Karpas-422 (cell line): ENCODE measurements at regions not wholly inside any gene's neighbourhood (a gene's known extent, or its start where the extent isn't known, plus 50 kb on each side); places are given as distances from the start of the nearest gene placed in this dataset.
A peak's percentile ranks its signal among the peaks of the same experiment; 100 is the strongest.
"Not testable (repeated sequence)": the region's sequence is repeated elsewhere in the genome, so short reads cannot be mapped to it uniquely, and the experiment has no call there.

ENCODE experiments used
- DNase-seq: peaks from one replicate; pipeline ENCODE4 v3.0.0-alpha.2; 2015
- H2AFZ ChIP-seq: fragments of 200-600 bp; sonication (generic); 2 replicates; pipeline ENCODE4 v1.6.1; 2014; ENCODE audit warnings: antibody characterized with exemption, low read length, mixed read lengths
- H3K27ac ChIP-seq: fragments of 200-600 bp; sonication (generic); 2 replicates; pipeline ENCODE4 v1.5.1; 2014; ENCODE audit warnings: mild to moderate bottlenecking, low read length, moderate library complexity
- H3K27me3 ChIP-seq: fragments of 200-600 bp; sonication (generic); 2 replicates; pipeline ENCODE4 v1.6.1; 2014; ENCODE audit warnings: low read length, mixed read lengths
- H3K36me3 ChIP-seq: fragments of 200-600 bp; sonication (generic); 2 replicates; pipeline ENCODE4 v1.6.1; 2014; ENCODE audit warnings: low read length, mixed read lengths; ENCODE audit not compliant: insufficient read depth
- H3K4me1 ChIP-seq: fragments of 200-600 bp; sonication (generic); 2 replicates; pipeline ENCODE4 v1.6.1; 2014; ENCODE audit warnings: mild to moderate bottlenecking, low read length, mixed read lengths
- H3K4me2 ChIP-seq: fragments of 200-600 bp; sonication (generic); 2 replicates; pipeline ENCODE4 v1.6.1; 2014; ENCODE audit warnings: low read length, low read depth, mild to moderate bottlenecking; ENCODE audit not compliant: poor library complexity, severe bottlenecking
- H3K4me3 ChIP-seq: fragments of 200-600 bp; sonication (generic); 2 replicates; pipeline ENCODE4 v1.5.1; 2014; ENCODE audit warnings: mild to moderate bottlenecking, antibody characterized with exemption, low read length, mixed read lengths
- H3K79me2 ChIP-seq: fragments of 200-600 bp; sonication (generic); 2 replicates; pipeline ENCODE4 v1.6.1; 2014; ENCODE audit warnings: mild to moderate bottlenecking, low read length, mixed read lengths
- H3K9ac ChIP-seq: fragments of 200-600 bp; sonication (generic); 2 replicates; pipeline ENCODE4 v1.6.0; 2014; ENCODE audit warnings: low read length
- H3K9me2 ChIP-seq: fragments of 200-600 bp; sonication (generic), shearing (Covaris generic); replicated peaks from 2 replicates; pipeline ENCODE4 v1.6.0; 2014; ENCODE audit warnings: mild to moderate bottlenecking, low read length, moderate library complexity; ENCODE audit not compliant: insufficient read depth
- H3K9me3 ChIP-seq: fragments of 300-700, 200-600 bp; sonication (generic); 2 replicates; pipeline ENCODE4 v1.6.1; 2014; ENCODE audit warnings: low read length, mixed read lengths
- H4K20me1 ChIP-seq: fragments of 200-600 bp; sonication (generic); 2 replicates; pipeline ENCODE4 v1.6.1; 2014; ENCODE audit warnings: mild to moderate bottlenecking, antibody characterized with exemption, low read length, low read depth; ENCODE audit not compliant: insufficient read depth

DNA sequence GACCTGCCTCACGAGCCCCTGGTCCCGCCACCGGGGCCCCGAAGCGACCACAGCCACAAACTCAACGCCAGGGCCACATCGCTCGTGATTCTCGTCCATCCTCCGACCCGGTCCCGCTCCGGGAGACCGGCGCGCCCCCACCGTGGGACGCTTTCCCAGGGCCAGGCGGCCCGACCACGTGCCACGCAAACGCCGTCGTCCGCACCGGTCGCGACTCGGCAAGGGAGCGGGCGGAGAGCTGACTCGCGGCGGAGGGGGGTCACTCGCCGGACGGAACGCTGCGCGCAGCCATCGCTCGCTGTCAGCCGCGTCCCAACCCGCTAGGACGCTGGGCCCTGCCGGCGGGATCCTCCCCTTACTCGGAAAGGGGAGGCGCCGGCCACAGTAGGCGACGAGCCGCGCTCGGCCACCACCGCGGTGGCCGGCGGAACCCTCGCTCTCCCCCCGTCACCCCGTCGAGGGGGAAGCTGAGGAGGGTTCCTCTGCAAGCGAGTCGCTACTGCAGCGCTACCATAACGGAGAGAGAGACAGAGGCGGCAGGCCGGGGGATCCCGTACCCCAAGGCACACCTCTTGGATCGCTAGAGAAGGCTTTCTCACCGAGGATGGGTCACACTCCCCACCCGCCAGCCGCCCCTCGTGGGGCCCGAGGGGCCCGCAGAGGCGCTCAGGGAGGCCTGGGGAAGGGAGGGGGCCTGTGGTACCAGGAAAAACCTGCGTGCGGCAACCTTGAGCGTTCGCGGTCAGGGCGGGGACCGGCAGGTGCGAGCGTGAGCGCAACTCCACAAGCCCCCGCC is 511.8 kb upstream of the ZNF337 start:
- Histone ChIP-seq H3K9ac (no peak overlapping the region), H3K79me2 (no peaks in the 10 kb centered on the region), H4K20me1 (no peaks in the 10 kb centered on the region), H3K4me2 (no peak overlapping the region), H3K9me3 (no peaks in the 10 kb centered on the region), H2AFZ (no peak overlapping the region), H3K4me1 (no peaks in the 10 kb centered on the region), H3K4me3 (no peak overlapping the region), H3K9me2 (no peaks in the 10 kb centered on the region), H3K27me3 (no peaks in the 10 kb centered on the region), H3K27ac (no peak overlapping the region), H3K36me3 (no peaks in the 10 kb centered on the region)
- no peak for DNase-seq

- H3K79me2 ChIP-seq, H3K4me2 ChIP-seq, DNase-seq, H3K9me3 ChIP-seq, H3K36me3 ChIP-seq, H3K4me1 ChIP-seq, H3K9me2 ChIP-seq, H3K4me3 ChIP-seq, H3K27ac ChIP-seq, H3K27me3 ChIP-seq, H3K9ac ChIP-seq, H4K20me1 ChIP-seq, H2AFZ ChIP-seq: not testable (repeated sequence)
Observed at GRCh38 chr20:26207967-26208295, 511.3 kb upstream of the ZNF337 start.

DNA sequence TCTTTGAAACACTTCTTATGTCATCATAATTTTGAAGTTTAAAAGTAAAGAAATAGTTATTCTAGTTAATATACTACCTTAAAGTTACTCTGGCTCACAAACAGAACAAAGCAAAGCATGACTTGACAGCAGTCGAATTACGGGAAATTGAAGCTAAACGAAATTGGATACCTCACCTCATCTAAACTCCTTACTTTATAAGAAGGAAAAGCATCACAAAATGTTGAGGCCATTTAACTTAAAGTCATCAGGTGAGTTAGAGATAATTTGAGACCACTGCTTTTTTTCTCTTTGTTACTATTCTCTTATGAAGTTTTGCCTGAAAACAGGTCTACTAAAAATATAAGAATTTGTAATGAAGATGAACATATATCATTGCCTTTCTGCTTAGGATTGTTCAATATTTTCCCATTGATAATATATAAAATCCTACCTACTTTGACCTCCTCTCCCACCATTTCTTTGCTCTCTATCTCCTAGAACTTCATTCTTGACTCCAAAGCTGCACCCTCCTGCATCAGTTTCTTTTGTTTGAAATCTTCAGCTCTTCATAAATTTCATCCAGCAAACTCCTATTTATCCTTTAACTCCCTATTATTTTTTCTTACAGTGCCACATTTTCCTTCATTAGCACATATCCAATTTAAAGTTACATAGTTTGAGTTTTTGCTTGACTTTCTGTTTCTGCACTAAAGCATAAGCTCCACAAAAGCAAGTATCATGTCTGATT is 510.7 kb upstream of the ZNF337 start:
- Histone ChIP-seq H4K20me1 (no peaks in the 10 kb centered on the region), H3K4me3 (no peak overlapping the region)

GRCh38 chr20:26205350-26205749 is 508.7 kb upstream of the ZNF337 start:
- Histone ChIP-seq H3K4me1 (no peaks in the 10 kb centered on the region), H2AFZ (no peak overlapping the region), H3K27ac (no peak overlapping the region), H3K27me3 (no peaks in the 10 kb centered on the region), H3K9me3 (no peaks in the 10 kb centered on the region; the same call in 1 of the 2 replicates), H3K36me3 (no peaks in the 10 kb centered on the region), H3K4me2 (no peak overlapping the region), H3K4me3 (no peak overlapping the region), H4K20me1 (no peaks in the 10 kb centered on the region), H3K9ac (no peak overlapping the region), H3K79me2 (no peaks in the 10 kb centered on the region), H3K9me2 (no peaks in the 10 kb centered on the region)
- no peak for DNase-seq

More for the DNA sequence above, 510.7 kb upstream of the ZNF337 start:
- no peaks in the 10 kb centered on the region for H3K4me1 ChIP-seq
- no peaks in the 10 kb centered on the region for H3K79me2 ChIP-seq
- H3K9ac ChIP-seq: no peak overlapping the region
- no peaks in the 10 kb centered on the region for H3K9me2 ChIP-seq
- no peaks in the 10 kb centered on the region for H3K9me3 ChIP-seq
- DNase-seq: no peak
- H3K27ac ChIP-seq: no peak overlapping the region
- no peaks in the 10 kb centered on the region for H3K27me3 ChIP-seq
- H3K4me2 ChIP-seq: no peak overlapping the region
- H3K36me3 ChIP-seq: no peaks in the 10 kb centered on the region
- no peak overlapping the region for H2AFZ ChIP-seq

DNA sequence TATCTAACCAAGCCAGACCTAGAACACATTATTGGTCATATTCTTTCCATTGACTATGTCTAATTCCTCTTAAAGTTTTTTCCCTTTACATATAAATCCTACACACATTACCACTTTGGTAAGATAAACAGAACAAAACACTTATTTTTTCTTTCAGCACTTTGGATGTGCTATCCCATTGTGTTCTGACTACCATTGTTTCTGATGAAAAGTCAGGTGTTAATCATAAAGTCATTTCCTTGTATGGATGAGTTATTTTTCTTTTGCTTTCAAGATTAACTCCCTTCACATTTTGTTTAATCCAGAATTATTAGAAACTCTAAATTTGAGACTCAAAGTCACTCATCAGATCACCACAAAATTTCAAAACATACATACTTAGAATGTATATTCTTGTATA is 504.4 kb upstream of the ZNF337 start:
- H3K36me3 ChIP-seq, H3K9me2 ChIP-seq, H3K9ac ChIP-seq, H3K4me2 ChIP-seq, DNase-seq, H3K27ac ChIP-seq, H3K4me1 ChIP-seq, H3K79me2 ChIP-seq, H2AFZ ChIP-seq, H3K9me3 ChIP-seq, H4K20me1 ChIP-seq, H3K27me3 ChIP-seq, H3K4me3 ChIP-seq: not testable (repeated sequence)

DNA sequence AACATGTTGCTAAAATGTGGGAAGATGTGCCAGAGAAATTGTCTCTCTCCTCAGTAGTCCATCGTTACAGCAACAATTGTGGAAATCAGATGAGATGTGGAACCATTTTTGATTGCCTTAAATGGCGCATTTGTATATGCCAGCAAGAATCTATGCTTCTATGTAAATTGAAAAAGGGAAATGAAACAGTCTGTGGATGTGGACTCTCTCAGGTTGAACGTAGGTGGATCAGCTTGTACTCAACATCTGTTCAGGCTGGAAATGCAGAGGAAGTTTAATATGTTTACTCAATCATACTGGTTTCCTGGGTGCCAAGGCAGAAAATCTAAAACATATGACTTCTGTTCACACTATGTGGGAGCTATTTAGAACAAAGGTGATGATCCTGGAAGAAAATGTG is 490.7 kb upstream of the ZNF337 start:
- not testable (repeated sequence) for H3K9me3 ChIP-seq, H3K36me3 ChIP-seq, H3K27me3 ChIP-seq, H4K20me1 ChIP-seq, H2AFZ ChIP-seq, H3K9me2 ChIP-seq, H3K27ac ChIP-seq, H3K9ac ChIP-seq, H3K4me3 ChIP-seq, H3K79me2 ChIP-seq
- Histone ChIP-seq H3K4me1 (peaks cover 11% of the 10 kb centered on the region), H3K4me2 (peak overlapping the region; percentile 52)
- peak; percentile 66 for DNase-seq

DNA sequence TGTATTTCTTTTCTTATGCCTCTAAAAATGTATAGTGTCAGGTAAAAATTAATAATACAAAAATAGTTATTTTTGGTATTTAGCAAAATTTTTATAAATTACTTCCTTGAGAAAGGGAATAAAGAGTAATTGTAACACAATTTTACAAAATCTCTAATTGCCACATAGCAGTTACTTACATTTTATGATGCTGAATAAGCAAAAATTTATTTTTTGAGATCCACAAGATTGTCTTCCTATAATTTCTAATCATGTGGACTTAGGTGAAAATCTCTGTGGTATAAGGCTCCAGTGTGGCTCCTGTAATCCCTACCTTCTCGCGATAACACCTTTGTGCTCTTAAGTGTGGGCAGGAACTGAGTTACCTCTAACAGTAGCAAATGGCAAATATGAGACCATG is 487.1 kb upstream of the ZNF337 start:
- not testable (repeated sequence) for H3K9me2 ChIP-seq, H3K27me3 ChIP-seq, H3K4me2 ChIP-seq, DNase-seq, H3K27ac ChIP-seq, H3K9ac ChIP-seq, H3K36me3 ChIP-seq, H3K9me3 ChIP-seq, H4K20me1 ChIP-seq, H3K79me2 ChIP-seq, H3K4me3 ChIP-seq, H2AFZ ChIP-seq
- peaks cover 11% of the 10 kb centered on the region for H3K4me1 ChIP-seq

- not testable (repeated sequence) for H3K4me1 ChIP-seq, H2AFZ ChIP-seq, H3K9me3 ChIP-seq, H3K27me3 ChIP-seq, H4K20me1 ChIP-seq, H3K4me2 ChIP-seq, H3K9ac ChIP-seq, DNase-seq, H3K9me2 ChIP-seq, H3K4me3 ChIP-seq, H3K36me3 ChIP-seq, H3K79me2 ChIP-seq, H3K27ac ChIP-seq
Observed at GRCh38 chr20:26181364-26181763, 484.7 kb upstream of the ZNF337 start.
